ENCODE measurements at regions not wholly inside any gene's neighbourhood (a gene's known extent, or its start where the extent isn't known, plus 50 kb on each side); places are given as distances from the start of the nearest gene placed in this dataset.

DNA sequence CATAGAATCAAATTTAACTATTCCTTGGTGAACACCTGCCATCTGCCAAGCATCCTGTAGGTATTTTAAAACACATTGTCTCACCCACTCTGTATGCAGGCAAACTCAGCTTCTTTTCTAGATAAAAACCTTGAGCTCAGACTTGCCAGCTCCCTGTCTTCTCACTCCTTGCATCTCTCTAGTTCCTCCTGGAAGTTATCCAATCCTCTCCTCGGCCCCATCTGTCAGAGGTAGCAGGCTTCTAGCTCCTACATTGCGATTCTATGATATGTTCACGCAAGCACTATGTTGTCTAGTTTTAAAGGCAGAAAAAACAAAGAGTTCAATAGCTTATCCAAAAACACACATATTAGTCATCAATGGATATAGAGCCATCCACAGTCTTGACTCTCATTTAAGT is 67.0 kb upstream of the APCDD1 start:
- Histone ChIP-seq H2BK12ac (ENCODE audit: insufficient read length, low read depth, low read length) (no peak overlapping the region), H3K79me2 (ENCODE audit: insufficient read depth, low read length) (no peaks in the 10 kb centered on the region), H3K4ac (ENCODE audit: low read depth, low read length) (no peak overlapping the region), H4K20me1 (ENCODE audit: control insufficient read depth, insufficient read depth, insufficient read length) (no peaks in the 10 kb centered on the region), H3K9ac (ENCODE audit: extremely low read depth, insufficient read length, low read length) (no peak overlapping the region), H4K5ac (ENCODE audit: insufficient read length, low read depth, low read length) (no peak overlapping the region), H2AK5ac (ENCODE audit: insufficient read length, low read length) (no peak overlapping the region), H3K56ac (ENCODE audit: insufficient read length, low read depth, low read length) (no peak overlapping the region), H2BK120ac (ENCODE audit: low read depth, low read length, poor library complexity, severe bottlenecking) (no peak overlapping the region), H2AFZ (ENCODE audit: low read length) (no peak overlapping the region), H3K23ac (ENCODE audit: insufficient read length, low read depth, low read length) (no peak overlapping the region), H4K91ac (ENCODE audit: insufficient read length, low read depth, low read length) (no peak overlapping the region), H3K23me2 (ENCODE audit: insufficient read length, low read depth, low read length, poor library complexity, severe bottlenecking) (no peaks in the 10 kb centered on the region), H3T11ph (ENCODE audit: low read length) (no peak overlapping the region), H3K9me3 (ENCODE audit: control insufficient read depth, low read depth, low read length) (no peaks in the 10 kb centered on the region), H2BK5ac (ENCODE audit: insufficient read length, low read length) (no peak overlapping the region), H3K27ac (ENCODE audit: insufficient read length, low read depth, low read length) (no peak overlapping the region), H3K18ac (ENCODE audit: insufficient read length, low read depth, low read length) (no peak overlapping the region), H3K4me1 (ENCODE audit: insufficient read depth, low read length) (no peaks in the 10 kb centered on the region), H3K79me1 (ENCODE audit: insufficient read depth, low read depth, low read length, poor library complexity, severe bottlenecking) (no peaks in the 10 kb centered on the region), H3K14ac (ENCODE audit: insufficient read depth, low read length) (no peak overlapping the region), H2BK15ac (ENCODE audit: low read depth, low read length) (no peak overlapping the region), H4K8ac (replicated peaks; ENCODE audit: insufficient read length, low read depth, low read length) (no peak overlapping the region), H3K4me2 (ENCODE audit: insufficient read depth, insufficient read length, low read length) (no peak overlapping the region), H2BK20ac (ENCODE audit: low read depth, low read length, poor library complexity, severe bottlenecking) (no peak overlapping the region), H3K27me3 (ENCODE audit: insufficient read depth, low read length) (no peaks in the 10 kb centered on the region; the same call in 1 of the 2 replicates)
- Mint-ChIP-seq H3K27ac (no peak overlapping the region), H3K4me1 (peaks cover 0 to 4% of the 10 kb centered on the region in 2 experiments; a peak in 2 of 4 replicates), H3K27me3 (ENCODE audit: low read depth) (peaks cover 7% of the 10 kb centered on the region), H3K9me3 (peaks cover 0 to 2% of the 10 kb centered on the region in 2 experiments; a peak in 2 of 5 replicates), H3K4me3 (no peak overlapping the region), H3K36me3 (ENCODE audit: insufficient read depth in 1 of 3, low read depth in 3 of 3) (no peaks in the 10 kb centered on the region; a peak in 1 of 7 replicates)
- WGBS (ENCODE audit: extremely low coverage, insufficient read length, low lambda C conversion rate) = no CpG with 5 or more reads among the region's 3 CpGs
- TF ChIP-seq CTCF (conservative IDR thresholded peaks at IDR 0.05) = no peak
- DNase-seq = no peak

Data from H9 (cell line).